IPS-15b (cell line): ENCODE measurements at regions not wholly inside any gene's neighbourhood (a gene's known extent, or its start where the extent isn't known, plus 50 kb on each side); places are given as distances from the start of the nearest gene placed in this dataset.

ENCODE experiments used
- H3K27me3 ChIP-seq: one replicate; pipeline ENCODE4 v1.6.1; 2013; ENCODE audit warnings: low read length; ENCODE audit not compliant: control insufficient read depth, insufficient read depth
- H3K36me3 ChIP-seq: one replicate; pipeline ENCODE4 v1.6.1; 2013; ENCODE audit warnings: low read length; ENCODE audit not compliant: control insufficient read depth, insufficient read depth
- H3K4me1 ChIP-seq: one replicate; pipeline ENCODE4 v1.6.1; 2013; ENCODE audit warnings: mild to moderate bottlenecking, low read length; ENCODE audit not compliant: control insufficient read depth, insufficient read depth
- H3K4me3 ChIP-seq: one replicate; pipeline ENCODE4 v1.5.1; 2013; ENCODE audit warnings: low read depth, low read length
- H3K9ac ChIP-seq: one replicate; pipeline ENCODE4 v1.6.1; 2013; ENCODE audit warnings: low read depth, mild to moderate bottlenecking, low read length
- H3K9me3 ChIP-seq: one replicate; pipeline ENCODE4 v1.6.1; 2013; ENCODE audit warnings: mild to moderate bottlenecking, low read length; ENCODE audit not compliant: control insufficient read depth, insufficient read depth

- Histone ChIP-seq H3K9me3 (no peaks in the 10 kb centered on the region), H3K27me3 (no peaks in the 10 kb centered on the region), H3K36me3 (no peaks in the 10 kb centered on the region), H3K4me1 (no peaks in the 10 kb centered on the region), H3K4me3 (no peak overlapping the region), H3K9ac (no peak overlapping the region)
Measured at GRCh38 chr2:21498016-21498415, 374.2 kb downstream of the TDRD15 start.

GRCh38 chr2:21500401-21500945 lies 376.7 kb downstream of the TDRD15 start:
- no peaks in the 10 kb centered on the region for H3K27me3 ChIP-seq
- H3K4me3 ChIP-seq, result no peak overlapping the region
- no peaks in the 10 kb centered on the region for H3K9me3 ChIP-seq
- no peak overlapping the region for H3K9ac ChIP-seq
- H3K4me1 ChIP-seq, result no peaks in the 10 kb centered on the region
- no peaks in the 10 kb centered on the region for H3K36me3 ChIP-seq

GRCh38 chr2:21501376-21502027 lies 377.7 kb downstream of the TDRD15 start:
- H3K36me3 ChIP-seq, result no peaks in the 10 kb centered on the region
- no peaks in the 10 kb centered on the region for H3K27me3 ChIP-seq
- H3K4me3 ChIP-seq, result no peak overlapping the region
- no peaks in the 10 kb centered on the region for H3K4me1 ChIP-seq
- no peaks in the 10 kb centered on the region for H3K9me3 ChIP-seq
- no peak overlapping the region for H3K9ac ChIP-seq

GRCh38 chr2:21515903-21516302 lies 392.1 kb downstream of the TDRD15 start:
- Histone ChIP-seq H3K36me3 (no peaks in the 10 kb centered on the region), H3K9me3 (no peaks in the 10 kb centered on the region), H3K4me1 (no peaks in the 10 kb centered on the region)

GRCh38 chr2:21519412-21519811 lies 395.6 kb downstream of the TDRD15 start:
- Histone ChIP-seq H3K4me3 (no peak overlapping the region), H3K9ac (no peak overlapping the region), H3K36me3 (no peaks in the 10 kb centered on the region), H3K4me1 (no peaks in the 10 kb centered on the region), H3K27me3 (no peaks in the 10 kb centered on the region), H3K9me3 (no peaks in the 10 kb centered on the region)

More at GRCh38 chr2:21515903-21516302, 392.1 kb downstream of the TDRD15 start:
- no peak overlapping the region for H3K4me3 ChIP-seq
- H3K9ac ChIP-seq, result no peak overlapping the region
- H3K27me3 ChIP-seq, result no peaks in the 10 kb centered on the region

- no peaks in the 10 kb centered on the region for H3K27me3 ChIP-seq
- no peak overlapping the region for H3K4me3 ChIP-seq
- H3K9me3 ChIP-seq, result no peaks in the 10 kb centered on the region
- no peaks in the 10 kb centered on the region for H3K36me3 ChIP-seq
- H3K9ac ChIP-seq, result no peak overlapping the region
- H3K4me1 ChIP-seq, result no peaks in the 10 kb centered on the region
Measured at GRCh38 chr2:21519821-21520220, 396.1 kb downstream of the TDRD15 start.

GRCh38 chr2:21535826-21536225 lies 412.1 kb downstream of the TDRD15 start:
- Histone ChIP-seq H3K9me3 (peaks cover 4% of the 10 kb centered on the region), H3K36me3 (no peaks in the 10 kb centered on the region), H3K9ac (no peak overlapping the region)

GRCh38 chr2:21539685-21540084 lies 415.9 kb downstream of the TDRD15 start:
- Histone ChIP-seq H3K9ac (no peak overlapping the region), H3K4me1 (no peaks in the 10 kb centered on the region), H3K9me3 (peaks cover 4% of the 10 kb centered on the region), H3K36me3 (no peaks in the 10 kb centered on the region), H3K4me3 (no peak overlapping the region), H3K27me3 (no peaks in the 10 kb centered on the region)

More at GRCh38 chr2:21535826-21536225, 412.1 kb downstream of the TDRD15 start:
- no peaks in the 10 kb centered on the region for H3K4me1 ChIP-seq
- H3K4me3 ChIP-seq, result no peak overlapping the region
- no peaks in the 10 kb centered on the region for H3K27me3 ChIP-seq

GRCh38 chr2:21543630-21544029 lies 419.9 kb downstream of the TDRD15 start:
- no peaks in the 10 kb centered on the region for H3K36me3 ChIP-seq
- H3K27me3 ChIP-seq, result no peaks in the 10 kb centered on the region
- no peak overlapping the region for H3K4me3 ChIP-seq
- H3K9me3 ChIP-seq, result no peaks in the 10 kb centered on the region
- no peak overlapping the region for H3K9ac ChIP-seq
- H3K4me1 ChIP-seq, result no peaks in the 10 kb centered on the region

- H3K36me3 ChIP-seq, result no peaks in the 10 kb centered on the region
- H3K9ac ChIP-seq, result no peak overlapping the region
- H3K4me1 ChIP-seq, result no peaks in the 10 kb centered on the region
- no peaks in the 10 kb centered on the region for H3K27me3 ChIP-seq
- H3K4me3 ChIP-seq, result no peak overlapping the region
- H3K9me3 ChIP-seq, result no peaks in the 10 kb centered on the region
Measured at GRCh38 chr2:21544392-21544791, 420.6 kb downstream of the TDRD15 start.

- Histone ChIP-seq H3K4me3 (no peak overlapping the region), H3K36me3 (no peaks in the 10 kb centered on the region), H3K4me1 (no peaks in the 10 kb centered on the region), H3K9me3 (no peaks in the 10 kb centered on the region), H3K27me3 (no peaks in the 10 kb centered on the region), H3K9ac (no peak overlapping the region)
Measured at GRCh38 chr2:21552981-21553380, 429.2 kb downstream of the TDRD15 start.

- Histone ChIP-seq H3K4me1 (no peaks in the 10 kb centered on the region), H3K4me3 (no peak overlapping the region)
Measured at GRCh38 chr2:21559351-21559750, 435.6 kb downstream of the TDRD15 start.

More at GRCh38 chr2:21559351-21559750, 435.6 kb downstream of the TDRD15 start:
- Histone ChIP-seq H3K9me3 (no peaks in the 10 kb centered on the region), H3K36me3 (no peaks in the 10 kb centered on the region), H3K27me3 (no peaks in the 10 kb centered on the region), H3K9ac (no peak overlapping the region)
